HCT116 (cell line): ENCODE measurements at regions not wholly inside any gene's neighbourhood (a gene's known extent, or its start where the extent isn't known, plus 50 kb on each side); places are given as distances from the start of the nearest gene placed in this dataset.

ENCODE experiments used
- ATAC-seq: fragments of 200-7000 bp; cut with Tn5 transposase; 2 replicates; pipeline ENCODE4 v1.9.1; 2020; ENCODE audit warnings: mild to moderate bottlenecking, moderate library complexity
- BruUV-seq: library from RNA; stranded (reverse); fragments of 400-500 nt; replicated peaks from 2 replicates; lab custom pipeline; 2021; lab: Mats Ljungman, UMichigan
- CTCF ChIA-PET: fragments of 300-600 bp; sonication (Branson Sonifier 250); formaldehyde crosslinking; loops from one replicate; lab custom pipeline; 2021; ENCODE audit warnings: antibody characterized with exemption; lab: Charles Lee
- POLR2A ChIA-PET: fragments of 300-600, 350-600 bp; sonication (Branson Sonifier 250); formaldehyde crosslinking; loops from one replicate; lab custom pipeline; 2021; ENCODE audit warnings: antibody characterized with exemption; lab: Charles Lee
- RAD21 ChIA-PET, 2 experiments: fragments of 300-600 bp; sonication (Branson Sonifier 250); formaldehyde crosslinking; loops; one replicate each; lab custom pipeline; 2023; ENCODE audit warnings: low total read pairs in 2 of 2; ENCODE audit not compliant: uncharacterized antibody in 2 of 2, unreplicated experiment in 2 of 2, low non-redundant PET in 1 of 2; lab: Charles Lee
- DNase-seq: peaks from one replicate; pipeline ENCODE4 v3.0.0-alpha.2; 2010; ENCODE audit warnings: low read depth, low spot score
- H2AFZ ChIP-seq: fragments of 200-600 bp; shearing (Covaris generic), sonication (generic); 2 replicates; pipeline ENCODE4 v1.6.1; 2017; ENCODE audit warnings: low read depth, mixed run types, mixed read lengths, antibody characterized with exemption, low read length; ENCODE audit not compliant: poor library complexity, severe bottlenecking
- H3K27ac ChIP-seq: 2 replicates; pipeline ENCODE4 v1.5.1; 2012; ENCODE audit warnings: low read depth, low read length
- H3K27me3 ChIP-seq: fragments of 200-600 bp; sonication (generic); 2 replicates; pipeline ENCODE4 v1.6.1; 2016; ENCODE audit warnings: mixed run types, low read length, mixed read lengths; ENCODE audit not compliant: insufficient read depth
- H3K36me3 ChIP-seq, 2 experiments: fragments of 200-500 bp in 1 of 2; fragments of 200-600 bp in 1 of 2; sonication (Bioruptor generic) in 1 of 2; sonication (generic) in 1 of 2; 2 replicates each; pipeline versions ENCODE4 v1.5.1 to v1.6.1; 2014 to 2016; ENCODE audit warnings: low read length in 2 of 2, inconsistent platforms in 1 of 2, mixed read lengths in 1 of 2, mixed run types in 1 of 2; ENCODE audit not compliant: insufficient read depth in 2 of 2, control insufficient read depth in 1 of 2
- H3K4me1 ChIP-seq, 2 experiments: fragments of 200-600 bp in 1 of 2; sonication (generic) in 1 of 2; 2 replicates each; pipeline versions ENCODE4 v1.5.1 to v1.6.1; 2012 to 2017; ENCODE audit warnings: low read length in 2 of 2, inconsistent platforms in 1 of 2, mild to moderate bottlenecking in 1 of 2, mixed read lengths in 1 of 2, mixed run types in 1 of 2, moderate library complexity in 1 of 2; ENCODE audit not compliant: insufficient read depth in 2 of 2, control insufficient read depth in 1 of 2
- H3K4me2 ChIP-seq: fragments of 200-600 bp; sonication (generic); 2 replicates; pipeline ENCODE4 v1.6.1; 2017; ENCODE audit warnings: mixed run types, low read length, mixed read lengths
- H3K4me3 ChIP-seq, 2 experiments: fragments of 200-600 bp in 1 of 2; sonication (generic) in 1 of 2; replicated peaks in 1 of 2; 2 replicates each; pipeline ENCODE4 v1.5.1; 2011 to 2016; ENCODE audit warnings: low read length in 2 of 2, control low read depth in 1 of 2, low read depth in 1 of 2, mild to moderate bottlenecking in 1 of 2, mixed read lengths in 1 of 2, mixed run types in 1 of 2
- H3K79me2 ChIP-seq: fragments of 200-600 bp; sonication (generic); 2 replicates; pipeline ENCODE4 v1.6.1; 2017; ENCODE audit warnings: mild to moderate bottlenecking, mixed run types, low read length, moderate library complexity, mixed read lengths; ENCODE audit not compliant: insufficient read depth
- H3K9ac ChIP-seq: fragments of 200-600 bp; sonication (generic); 2 replicates; pipeline ENCODE4 v1.6.1; 2016; ENCODE audit warnings: low read length, mixed read lengths
- H3K9me2 ChIP-seq: fragments of 200-600 bp; sonication (generic), shearing (Covaris generic); 2 replicates; pipeline ENCODE4 v1.6.1; 2017; ENCODE audit warnings: mixed run types, mild to moderate bottlenecking, moderate library complexity; ENCODE audit not compliant: insufficient read depth
- H3K9me3 ChIP-seq, 2 experiments: fragments of 200-500 bp in 1 of 2; fragments of 200-600 bp in 1 of 2; sonication (Bioruptor generic) in 1 of 2; sonication (generic) in 1 of 2; 2 replicates each; pipeline ENCODE4 v1.6.1; 2014 to 2017; ENCODE audit warnings: low read length in 2 of 2, mixed read lengths in 2 of 2, inconsistent platforms in 1 of 2, low read depth in 1 of 2, mild to moderate bottlenecking in 1 of 2, mixed run types in 1 of 2, moderate library complexity in 1 of 2; ENCODE audit not compliant: control insufficient read depth in 1 of 2, insufficient read depth in 1 of 2
- H4K20me1 ChIP-seq: fragments of 200-600 bp; sonication (generic), shearing (Covaris generic); 2 replicates; pipeline ENCODE4 v1.6.1; 2017; ENCODE audit warnings: mixed run types, mild to moderate bottlenecking, moderate library complexity; ENCODE audit not compliant: insufficient read depth
- CEBPB ChIP-seq: IDR thresholded peaks from 2 replicates; pipeline ENCODE4 v1.6.1; 2012; ENCODE audit warnings: low read depth
- EGR1 ChIP-seq: IDR thresholded peaks from 2 replicates; pipeline ENCODE4 v1.6.1; 2012; ENCODE audit warnings: low read depth
- POLR2A ChIP-seq: IDR thresholded peaks from 2 replicates; pipeline ENCODE4 v1.7.0; 2011; ENCODE audit warnings: borderline replicate concordance; ENCODE audit not compliant: insufficient read depth, insufficient read length; ENCODE audit errors: extremely low read depth
- SRF ChIP-seq: IDR thresholded peaks from 2 replicates; pipeline ENCODE4 v1.6.1; 2012; ENCODE audit warnings: low read depth
- ZFX ChIP-seq: fragments of 450-650 bp; IDR thresholded peaks from 2 replicates; pipeline ENCODE4 v1.6.1; 2017
- intact Hi-C: fragments of 100-400 bp; cut with micrococcal nuclease; formaldehyde crosslinking; loops from 2 replicates; pipeline ENCODE4 v1.10.0; 2022
- TF ChIP-seq, protein P1 (sequence below): IDR thresholded peaks from 2 replicates; pipeline ENCODE4 v1.6.1; 2012; ENCODE audit warnings: low read depth
- TF ChIP-seq, protein P2 (sequence below): IDR thresholded peaks from 2 replicates; pipeline ENCODE4 v1.6.1; 2012
- TF ChIP-seq, protein P3 (sequence below), 3 experiments: fragments of 200-600 bp in 1 of 3; sonication (generic) in 1 of 3; IDR thresholded peaks in 2 of 3; conservative IDR thresholded peaks in 1 of 3; 2 replicates each; pipeline ENCODE4 v1.5.1; 2012 to 2017; ENCODE audit warnings: low read depth in 2 of 3, low read length in 2 of 3, antibody characterized with exemption in 1 of 3, borderline replicate concordance in 1 of 3, control low read depth in 1 of 3, mild to moderate bottlenecking in 1 of 3, mixed read lengths in 1 of 3, mixed run types in 1 of 3, moderate library complexity in 1 of 3; ENCODE audit not compliant: insufficient read depth in 1 of 3

DNA sequence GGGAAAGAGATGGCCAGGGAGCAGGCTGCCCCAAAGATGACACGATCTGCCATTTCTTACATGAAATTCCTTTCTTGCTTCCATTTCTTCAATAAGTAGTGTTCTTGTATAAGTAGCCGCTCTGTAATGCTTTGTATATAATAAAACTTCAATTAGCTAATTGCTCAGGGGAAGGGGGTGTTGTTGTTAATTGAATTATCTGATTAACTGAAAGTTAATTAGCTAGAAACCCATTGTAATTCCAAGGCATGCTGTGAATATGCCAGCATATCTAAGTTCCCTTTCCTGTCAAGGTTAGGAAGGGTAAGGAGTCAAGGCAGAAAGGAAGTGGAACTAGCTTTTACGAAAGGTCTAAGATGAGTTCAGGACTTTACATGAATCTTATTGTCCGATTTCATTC, 765.9 kb downstream of the TYW1 start:
- H3K9me3 ChIP-seq = peaks cover 0 to 7% of the 10 kb centered on the region in 2 experiments; a peak in 2 of 4 replicates
- no peak overlapping the region for H3K27ac ChIP-seq
- intact Hi-C loops = no loop called here
- ATAC-seq (no peak), DNase-seq (no peak)
- ChIA-PET RAD21 (no interaction called here), CTCF (no interaction called here), POLR2A (no interaction called here)
- no peak overlapping the region for H3K4me3 ChIP-seq
- no peaks in the 10 kb centered on the region for H3K4me1 ChIP-seq
- no peaks in the 10 kb centered on the region for H4K20me1 ChIP-seq
- BruUV-seq = no TSS peak
- no peaks in the 10 kb centered on the region for H3K36me3 ChIP-seq
- H3K4me2 ChIP-seq = no peak overlapping the region
- no peaks in the 10 kb centered on the region for H3K9me2 ChIP-seq
- H3K27me3 ChIP-seq = no peaks in the 10 kb centered on the region
- H3K9ac ChIP-seq = no peak overlapping the region
- no peak overlapping the region for H2AFZ ChIP-seq
- no peaks in the 10 kb centered on the region for H3K79me2 ChIP-seq
- TF ChIP-seq, protein P1, sequence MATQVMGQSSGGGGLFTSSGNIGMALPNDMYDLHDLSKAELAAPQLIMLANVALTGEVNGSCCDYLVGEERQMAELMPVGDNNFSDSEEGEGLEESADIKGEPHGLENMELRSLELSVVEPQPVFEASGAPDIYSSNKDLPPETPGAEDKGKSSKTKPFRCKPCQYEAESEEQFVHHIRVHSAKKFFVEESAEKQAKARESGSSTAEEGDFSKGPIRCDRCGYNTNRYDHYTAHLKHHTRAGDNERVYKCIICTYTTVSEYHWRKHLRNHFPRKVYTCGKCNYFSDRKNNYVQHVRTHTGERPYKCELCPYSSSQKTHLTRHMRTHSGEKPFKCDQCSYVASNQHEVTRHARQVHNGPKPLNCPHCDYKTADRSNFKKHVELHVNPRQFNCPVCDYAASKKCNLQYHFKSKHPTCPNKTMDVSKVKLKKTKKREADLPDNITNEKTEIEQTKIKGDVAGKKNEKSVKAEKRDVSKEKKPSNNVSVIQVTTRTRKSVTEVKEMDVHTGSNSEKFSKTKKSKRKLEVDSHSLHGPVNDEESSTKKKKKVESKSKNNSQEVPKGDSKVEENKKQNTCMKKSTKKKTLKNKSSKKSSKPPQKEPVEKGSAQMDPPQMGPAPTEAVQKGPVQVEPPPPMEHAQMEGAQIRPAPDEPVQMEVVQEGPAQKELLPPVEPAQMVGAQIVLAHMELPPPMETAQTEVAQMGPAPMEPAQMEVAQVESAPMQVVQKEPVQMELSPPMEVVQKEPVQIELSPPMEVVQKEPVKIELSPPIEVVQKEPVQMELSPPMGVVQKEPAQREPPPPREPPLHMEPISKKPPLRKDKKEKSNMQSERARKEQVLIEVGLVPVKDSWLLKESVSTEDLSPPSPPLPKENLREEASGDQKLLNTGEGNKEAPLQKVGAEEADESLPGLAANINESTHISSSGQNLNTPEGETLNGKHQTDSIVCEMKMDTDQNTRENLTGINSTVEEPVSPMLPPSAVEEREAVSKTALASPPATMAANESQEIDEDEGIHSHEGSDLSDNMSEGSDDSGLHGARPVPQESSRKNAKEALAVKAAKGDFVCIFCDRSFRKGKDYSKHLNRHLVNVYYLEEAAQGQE = no peak
- no peak for TF ChIP-seq CEBPB
- no peak for TF ChIP-seq SRF
- no peak for TF ChIP-seq EGR1
- TF ChIP-seq, protein P2, sequence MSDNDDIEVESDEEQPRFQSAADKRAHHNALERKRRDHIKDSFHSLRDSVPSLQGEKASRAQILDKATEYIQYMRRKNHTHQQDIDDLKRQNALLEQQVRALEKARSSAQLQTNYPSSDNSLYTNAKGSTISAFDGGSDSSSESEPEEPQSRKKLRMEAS = no peak
- no peak for TF ChIP-seq POLR2A
- TF ChIP-seq, protein P3, sequence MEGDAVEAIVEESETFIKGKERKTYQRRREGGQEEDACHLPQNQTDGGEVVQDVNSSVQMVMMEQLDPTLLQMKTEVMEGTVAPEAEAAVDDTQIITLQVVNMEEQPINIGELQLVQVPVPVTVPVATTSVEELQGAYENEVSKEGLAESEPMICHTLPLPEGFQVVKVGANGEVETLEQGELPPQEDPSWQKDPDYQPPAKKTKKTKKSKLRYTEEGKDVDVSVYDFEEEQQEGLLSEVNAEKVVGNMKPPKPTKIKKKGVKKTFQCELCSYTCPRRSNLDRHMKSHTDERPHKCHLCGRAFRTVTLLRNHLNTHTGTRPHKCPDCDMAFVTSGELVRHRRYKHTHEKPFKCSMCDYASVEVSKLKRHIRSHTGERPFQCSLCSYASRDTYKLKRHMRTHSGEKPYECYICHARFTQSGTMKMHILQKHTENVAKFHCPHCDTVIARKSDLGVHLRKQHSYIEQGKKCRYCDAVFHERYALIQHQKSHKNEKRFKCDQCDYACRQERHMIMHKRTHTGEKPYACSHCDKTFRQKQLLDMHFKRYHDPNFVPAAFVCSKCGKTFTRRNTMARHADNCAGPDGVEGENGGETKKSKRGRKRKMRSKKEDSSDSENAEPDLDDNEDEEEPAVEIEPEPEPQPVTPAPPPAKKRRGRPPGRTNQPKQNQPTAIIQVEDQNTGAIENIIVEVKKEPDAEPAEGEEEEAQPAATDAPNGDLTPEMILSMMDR (IDR thresholded peaks at IDR 0.05 in 2 of 3, conservative IDR thresholded peaks at IDR 0.05 in 1 of 3; ENCODE audit: borderline replicate concordance in 1 of 3, insufficient read depth in 1 of 3, low read depth in 2 of 3, low read length in 2 of 3) = no peak
- no peak for TF ChIP-seq ZFX
